ENCODE measurements at regions not wholly inside any gene's neighbourhood (a gene's known extent, or its start where the extent isn't known, plus 50 kb on each side); places are given as distances from the start of the nearest gene placed in this dataset.

- POLR2A ChIA-PET (ENCODE audit: low non-redundant PET) = no interaction called here
- intact Hi-C loops (cut with micrococcal nuclease; ENCODE audit: unreplicated experiment) = no loop called here
- Histone ChIP-seq H3K4me3 (ENCODE audit: low read depth, low read length, poor library complexity, severe bottlenecking) (no peak overlapping the region), H3K36me3 (ENCODE audit: insufficient read depth, low read length, poor library complexity, severe bottlenecking) (no peaks in the 10 kb centered on the region), H3K4me1 (ENCODE audit: insufficient read depth, low read length, poor library complexity, severe bottlenecking) (no peaks in the 10 kb centered on the region), H3K27ac (ENCODE audit: low read depth, low read length, poor library complexity, severe bottlenecking) (no peak overlapping the region), H3K9me3 (ENCODE audit: low read depth, low read length, poor library complexity, severe bottlenecking) (no peaks in the 10 kb centered on the region), H3K27me3 (replicated peaks; ENCODE audit: insufficient read depth, low read depth, low read length, poor library complexity) (no peaks in the 10 kb centered on the region)
- TF ChIP-seq CTCF (conservative IDR thresholded peaks at IDR 0.05; ENCODE audit: low read depth, low read length) = no peak
- peak; percentile 31 for DNase-seq (ENCODE audit: low spot score)
- CTCF ChIA-PET = no interaction called here
- BruUV-seq (replicated peaks) = no TSS peak
Observed at GRCh38 chr11:91100427-91100826, 877.6 kb upstream of the CHORDC1 start.

- POLR2A ChIA-PET (ENCODE audit: low non-redundant PET) = no interaction called here
- no peaks in the 10 kb centered on the region for H3K36me3 ChIP-seq (ENCODE audit: insufficient read depth, low read length, poor library complexity, severe bottlenecking)
- no TSS peak for BruUV-seq (replicated peaks)
Observed at GRCh38 chr11:91097083-91097482, 874.2 kb upstream of the CHORDC1 start.

GRCh38 chr11:91093141-91093540 is 870.3 kb upstream of the CHORDC1 start:
- no peak overlapping the region for H3K4me3 ChIP-seq (ENCODE audit: low read depth, low read length, poor library complexity, severe bottlenecking)
- H3K27ac ChIP-seq (ENCODE audit: low read depth, low read length, poor library complexity, severe bottlenecking) = no peak overlapping the region
- no peak for TF ChIP-seq CTCF (conservative IDR thresholded peaks at IDR 0.05; ENCODE audit: low read depth, low read length)
- TF ChIP-seq EZH2 (IDR thresholded peaks at IDR 0.05; ENCODE audit: borderline replicate concordance, low read depth, low read length, poor library complexity, severe bottlenecking) = no peak
- ChIA-PET CTCF (no interaction called here), POLR2A (ENCODE audit: low non-redundant PET) (no interaction called here)
- no peaks in the 10 kb centered on the region for H3K36me3 ChIP-seq (ENCODE audit: insufficient read depth, low read length, poor library complexity, severe bottlenecking)
- no peak for DNase-seq (ENCODE audit: low spot score)
- intact Hi-C loops (cut with micrococcal nuclease; ENCODE audit: unreplicated experiment) = no loop called here
- no peaks in the 10 kb centered on the region for H3K27me3 ChIP-seq (replicated peaks; ENCODE audit: insufficient read depth, low read depth, low read length, poor library complexity)
- no peaks in the 10 kb centered on the region for H3K9me3 ChIP-seq (ENCODE audit: low read depth, low read length, poor library complexity, severe bottlenecking)
- H3K4me1 ChIP-seq (ENCODE audit: insufficient read depth, low read length, poor library complexity, severe bottlenecking) = no peaks in the 10 kb centered on the region
- no TSS peak for BruUV-seq (replicated peaks)

More at GRCh38 chr11:91097083-91097482, 874.2 kb upstream of the CHORDC1 start:
- intact Hi-C loops (cut with micrococcal nuclease; ENCODE audit: unreplicated experiment) = no loop called here
- DNase-seq (ENCODE audit: low spot score) = no peak
- Histone ChIP-seq H3K9me3 (ENCODE audit: low read depth, low read length, poor library complexity, severe bottlenecking) (no peaks in the 10 kb centered on the region), H3K4me3 (ENCODE audit: low read depth, low read length, poor library complexity, severe bottlenecking) (no peak overlapping the region), H3K27ac (ENCODE audit: low read depth, low read length, poor library complexity, severe bottlenecking) (no peak overlapping the region), H3K4me1 (ENCODE audit: insufficient read depth, low read length, poor library complexity, severe bottlenecking) (no peaks in the 10 kb centered on the region), H3K27me3 (replicated peaks; ENCODE audit: insufficient read depth, low read depth, low read length, poor library complexity) (no peaks in the 10 kb centered on the region)
- no peak for TF ChIP-seq CTCF (conservative IDR thresholded peaks at IDR 0.05; ENCODE audit: low read depth, low read length)
- no peak for TF ChIP-seq EZH2 (IDR thresholded peaks at IDR 0.05; ENCODE audit: borderline replicate concordance, low read depth, low read length, poor library complexity, severe bottlenecking)
- CTCF ChIA-PET = no interaction called here
